Activated T-cell treated with anti-CD3 and anti-CD28 coated beads for 4 hours (primary cell): ENCODE measurements at regions not wholly inside any gene's neighbourhood (a gene's known extent, or its start where the extent isn't known, plus 50 kb on each side); places are given as distances from the start of the nearest gene placed in this dataset.
"Not testable (repeated sequence)": the region's sequence is repeated elsewhere in the genome, so short reads cannot be mapped to it uniquely, and the experiment has no call there.

ENCODE experiments used
- DNase-seq: peaks from one replicate; pipeline ENCODE4 v3.0.0-alpha.2; 2020

GRCh38 chr14:106317593-106317992, 791.2 kb downstream of the TMEM121 start:
- DNase-seq = no peak

- DNase-seq = peak; percentile 35
These were observed 792.3 kb downstream of the TMEM121 start for GRCh38 chr14:106318700-106319099.

GRCh38 chr14:106323970-106324369, 797.6 kb downstream of the TMEM121 start:
- DNase-seq = not testable (repeated sequence)

- DNase-seq = no peak
These were observed 800.9 kb downstream of the TMEM121 start for GRCh38 chr14:106327234-106327633.

GRCh38 chr14:106327702-106328353, 801.4 kb downstream of the TMEM121 start:
- not testable (repeated sequence) for DNase-seq

GRCh38 chr14:106329243-106329642, 802.9 kb downstream of the TMEM121 start:
- DNase-seq = not testable (repeated sequence)

- DNase-seq = not testable (repeated sequence)
These were observed 803.8 kb downstream of the TMEM121 start for GRCh38 chr14:106329987-106330774.

GRCh38 chr14:106334428-106335109, 808.2 kb downstream of the TMEM121 start:
- DNase-seq = peak; percentile 76

- DNase-seq = not testable (repeated sequence)
These were observed 808.7 kb downstream of the TMEM121 start for GRCh38 chr14:106335110-106335429.

GRCh38 chr14:106338775-106339174, 812.4 kb downstream of the TMEM121 start:
- not testable (repeated sequence) for DNase-seq

GRCh38 chr14:106340658-106341057, 814.3 kb downstream of the TMEM121 start:
- DNase-seq = not testable (repeated sequence)

- not testable (repeated sequence) for DNase-seq
These were observed 814.8 kb downstream of the TMEM121 start for GRCh38 chr14:106341161-106341560.

GRCh38 chr14:106343626-106344025, 817.2 kb downstream of the TMEM121 start:
- DNase-seq = no peak

GRCh38 chr14:106344065-106344614, 817.8 kb downstream of the TMEM121 start:
- not testable (repeated sequence) for DNase-seq

GRCh38 chr14:106344791-106345479, 818.6 kb downstream of the TMEM121 start:
- DNase-seq = not testable (repeated sequence)

GRCh38 chr14:106346084-106346483, 819.7 kb downstream of the TMEM121 start:
- no peak for DNase-seq

- no peak for DNase-seq
These were observed 820.3 kb downstream of the TMEM121 start for GRCh38 chr14:106346534-106347290.

- no peak for DNase-seq
These were observed 821.0 kb downstream of the TMEM121 start for GRCh38 chr14:106347291-106347778.

- no peak for DNase-seq
These were observed 821.7 kb downstream of the TMEM121 start for GRCh38 chr14:106347890-106348755.

GRCh38 chr14:106348873-106349540, 822.6 kb downstream of the TMEM121 start:
- peak; percentile 58 for DNase-seq
